Astrocyte (in vitro differentiated cells and primary cell): ENCODE measurements at regions not wholly inside any gene's neighbourhood (a gene's known extent, or its start where the extent isn't known, plus 50 kb on each side); places are given as distances from the start of the nearest gene placed in this dataset.

Experiments used
- CTCF ChIP-seq: IDR thresholded peaks from 2 replicates; pipeline ENCODE4 v1.5.1; 2011; ENCODE audit warnings: low read depth, mild to moderate bottlenecking, inconsistent platforms, low read length, moderate library complexity; ENCODE audit not compliant: insufficient read depth
- EZH2 ChIP-seq: IDR thresholded peaks from 2 replicates; pipeline ENCODE4 v1.6.1; 2012; ENCODE audit warnings: mild to moderate bottlenecking, low read length, inconsistent platforms; ENCODE audit not compliant: insufficient read depth

DNA sequence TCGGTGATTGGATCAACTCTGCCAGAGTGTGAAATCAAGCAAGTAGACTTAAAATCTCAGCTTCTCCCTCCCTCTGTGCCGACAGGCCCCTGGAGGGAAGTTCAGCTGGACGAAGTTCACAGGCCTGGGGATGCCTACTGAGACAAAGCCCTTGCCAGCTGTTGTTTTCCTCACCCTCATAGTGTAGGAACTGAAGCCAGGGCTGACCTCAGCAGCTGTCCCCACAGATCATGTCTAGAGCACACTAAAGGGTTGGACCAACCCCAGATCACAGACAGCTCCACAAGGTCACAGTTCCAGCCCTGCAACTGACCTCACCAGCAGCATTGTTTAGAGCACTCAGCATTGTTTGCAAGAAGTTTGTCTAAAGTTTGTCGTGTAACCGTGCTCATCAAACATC lies 261.9 kb upstream of the ECI2 start:
- TF ChIP-seq CTCF (no peak), EZH2 (no peak)
